OCI-LY7 (cell line): ENCODE measurements at regions not wholly inside any gene's neighbourhood (a gene's known extent, or its start where the extent isn't known, plus 50 kb on each side); places are given as distances from the start of the nearest gene placed in this dataset.

Source experiments
- CTCF ChIP-seq: fragments of 200-600 bp; sonication (generic); conservative IDR thresholded peaks from 2 replicates; pipeline ENCODE4 v1.5.1; 2014; ENCODE audit warnings: mild to moderate bottlenecking, antibody characterized with exemption, low read length, moderate library complexity, mixed read lengths
- EZH2phosphoT487 ChIP-seq: fragments of 200-600 bp; sonication (generic); IDR thresholded peaks from 2 replicates; pipeline ENCODE4 v1.6.1; 2018; ENCODE audit warnings: low read depth, borderline replicate concordance, mild to moderate bottlenecking, mixed run types, antibody characterized with exemption, low read length, moderate library complexity, mixed read lengths

GRCh38 chr1:228958121-228958520, 222.8 kb downstream of the RHOU start:
- TF ChIP-seq CTCF = no peak
- no peak for TF ChIP-seq EZH2phosphoT487
